ENCODE measurements at regions not wholly inside any gene's neighbourhood (a gene's known extent, or its start where the extent isn't known, plus 50 kb on each side); places are given as distances from the start of the nearest gene placed in this dataset.

- no peaks in the 10 kb centered on the region for H3K9me3 ChIP-seq (ENCODE audit: control insufficient read depth, insufficient read depth, low read length)
- no peaks in the 10 kb centered on the region for H3K36me3 Mint-ChIP-seq
- H3K4me3 Mint-ChIP-seq, result no peak overlapping the region
- WGBS (ENCODE audit: insufficient coverage), result 100% methylated on average over 2 of the region's 2 CpGs
- H3K27me3 Mint-ChIP-seq (ENCODE audit: low read depth in 2 of 2), result no peaks in the 10 kb centered on the region
- no peak overlapping the region for H3K27ac ChIP-seq (ENCODE audit: low read length)
- ATAC-seq (no peak), DNase-seq (no peak)
- intact Hi-C loops (cut with micrococcal nuclease), result no loop called here
- H3K4me3 ChIP-seq (ENCODE audit: low read length), result no peak overlapping the region
- no peaks in the 10 kb centered on the region for H3K36me3 ChIP-seq (ENCODE audit: control insufficient read depth, insufficient read depth, low read length)
- H3K27me3 ChIP-seq (ENCODE audit: control insufficient read depth, insufficient read depth, low read length), result no peaks in the 10 kb centered on the region
- no peak overlapping the region for H3K27ac Mint-ChIP-seq
- H3K4me1 ChIP-seq (ENCODE audit: control insufficient read depth, insufficient read depth, low read length), result no peaks in the 10 kb centered on the region
- no peaks in the 10 kb centered on the region for H3K9me3 Mint-ChIP-seq
- TF ChIP-seq CTCF (IDR thresholded peaks at IDR 0.05), result no peak
- no peaks in the 10 kb centered on the region for H3K4me1 Mint-ChIP-seq
Observed at GRCh38 chr3:40873476-40873875, 325.8 kb upstream of the CTNNB1 start.

GRCh38 chr3:40873934-40874699 lies 325.2 kb upstream of the CTNNB1 start:
- Mint-ChIP-seq H3K36me3 (no peaks in the 10 kb centered on the region), H3K4me1 (no peaks in the 10 kb centered on the region), H3K9me3 (no peaks in the 10 kb centered on the region), H3K27ac (no peak overlapping the region), H3K4me3 (no peak overlapping the region), H3K27me3 (ENCODE audit: low read depth in 2 of 2) (peaks cover 0 to 2% of the 10 kb centered on the region in 2 donors)
- ATAC-seq (no peak), DNase-seq (no peak)
- 80% methylated on average over 5 of the region's 6 CpGs for WGBS (ENCODE audit: insufficient coverage)
- Histone ChIP-seq H3K4me1 (ENCODE audit: control insufficient read depth, insufficient read depth, low read length) (no peaks in the 10 kb centered on the region), H3K4me3 (ENCODE audit: low read length) (no peak overlapping the region), H3K27me3 (ENCODE audit: control insufficient read depth, insufficient read depth, low read length) (no peaks in the 10 kb centered on the region), H3K9me3 (ENCODE audit: control insufficient read depth, insufficient read depth, low read length) (no peaks in the 10 kb centered on the region), H3K27ac (ENCODE audit: low read length) (no peak overlapping the region), H3K36me3 (ENCODE audit: control insufficient read depth, insufficient read depth, low read length) (no peaks in the 10 kb centered on the region)
- no peak for TF ChIP-seq CTCF (IDR thresholded peaks at IDR 0.05)
- intact Hi-C loops (cut with micrococcal nuclease), result no loop called here

GRCh38 chr3:40875581-40875980 lies 323.7 kb upstream of the CTNNB1 start:
- no peaks in the 10 kb centered on the region for H3K36me3 ChIP-seq (ENCODE audit: control insufficient read depth, insufficient read depth, low read length)
- 88% methylated on average over 1 of the region's 1 CpG for WGBS (ENCODE audit: insufficient coverage)
- H3K27me3 ChIP-seq (ENCODE audit: control insufficient read depth, insufficient read depth, low read length), result no peaks in the 10 kb centered on the region
- H3K27ac ChIP-seq (ENCODE audit: low read length), result no peak overlapping the region
- no peak for TF ChIP-seq CTCF (IDR thresholded peaks at IDR 0.05)
- intact Hi-C loops (cut with micrococcal nuclease), result no loop called here
- H3K4me1 Mint-ChIP-seq, result no peaks in the 10 kb centered on the region
- no peaks in the 10 kb centered on the region for H3K9me3 Mint-ChIP-seq
- no peaks in the 10 kb centered on the region for H3K36me3 Mint-ChIP-seq
- H3K27ac Mint-ChIP-seq, result no peak overlapping the region
- H3K4me3 Mint-ChIP-seq, result no peak overlapping the region
- no peaks in the 10 kb centered on the region for H3K4me1 ChIP-seq (ENCODE audit: control insufficient read depth, insufficient read depth, low read length)
- DNase-seq, result no peak
- ATAC-seq, result no peak
- H3K4me3 ChIP-seq (ENCODE audit: low read length), result no peak overlapping the region
- H3K9me3 ChIP-seq (ENCODE audit: control insufficient read depth, insufficient read depth, low read length), result no peaks in the 10 kb centered on the region
- peaks cover 0 to 2% of the 10 kb centered on the region in 2 donors for H3K27me3 Mint-ChIP-seq (ENCODE audit: low read depth in 2 of 2)

- no peak overlapping the region for H3K27ac ChIP-seq (ENCODE audit: low read length)
- Mint-ChIP-seq H3K4me3 (no peak overlapping the region), H3K36me3 (no peaks in the 10 kb centered on the region), H3K9me3 (no peaks in the 10 kb centered on the region), H3K27ac (no peak overlapping the region), H3K4me1 (no peaks in the 10 kb centered on the region), H3K27me3 (ENCODE audit: low read depth in 2 of 2) (peaks cover 0 to 2% of the 10 kb centered on the region in 2 donors)
- H3K4me3 ChIP-seq (ENCODE audit: low read length), result no peak overlapping the region
- TF ChIP-seq CTCF (IDR thresholded peaks at IDR 0.05), result no peak
- ATAC-seq (no peak), DNase-seq (no peak)
- no peaks in the 10 kb centered on the region for H3K36me3 ChIP-seq (ENCODE audit: control insufficient read depth, insufficient read depth, low read length)
- WGBS (ENCODE audit: insufficient coverage), result 69% methylated on average over 4 of the region's 5 CpGs
- intact Hi-C loops (cut with micrococcal nuclease), result no loop called here
- no peaks in the 10 kb centered on the region for H3K4me1 ChIP-seq (ENCODE audit: control insufficient read depth, insufficient read depth, low read length)
- no peaks in the 10 kb centered on the region for H3K27me3 ChIP-seq (ENCODE audit: control insufficient read depth, insufficient read depth, low read length)
- H3K9me3 ChIP-seq (ENCODE audit: control insufficient read depth, insufficient read depth, low read length), result no peaks in the 10 kb centered on the region
Observed at GRCh38 chr3:40876009-40876408, 323.3 kb upstream of the CTNNB1 start.

All from natural killer cell (primary cell).